GM18858 (cell line): ENCODE measurements at regions not wholly inside any gene's neighbourhood (a gene's known extent, or its start where the extent isn't known, plus 50 kb on each side); places are given as distances from the start of the nearest gene placed in this dataset.
"Not testable (repeated sequence)": the region's sequence is repeated elsewhere in the genome, so short reads cannot be mapped to it uniquely, and the experiment has no call there.

Experiments used
- ATAC-seq: cut with Tn5 transposase; IDR thresholded peaks from one replicate; pipeline ENCODE4 v1.9.1; 2021; ENCODE audit not compliant: unreplicated experiment

- no peak for ATAC-seq
These were observed 267.6 kb upstream of the OR4E1 start for GRCh38 chr14:21940887-21941856.

- ATAC-seq = no peak
These were observed 266.2 kb upstream of the OR4E1 start for GRCh38 chr14:21939836-21940235.

DNA sequence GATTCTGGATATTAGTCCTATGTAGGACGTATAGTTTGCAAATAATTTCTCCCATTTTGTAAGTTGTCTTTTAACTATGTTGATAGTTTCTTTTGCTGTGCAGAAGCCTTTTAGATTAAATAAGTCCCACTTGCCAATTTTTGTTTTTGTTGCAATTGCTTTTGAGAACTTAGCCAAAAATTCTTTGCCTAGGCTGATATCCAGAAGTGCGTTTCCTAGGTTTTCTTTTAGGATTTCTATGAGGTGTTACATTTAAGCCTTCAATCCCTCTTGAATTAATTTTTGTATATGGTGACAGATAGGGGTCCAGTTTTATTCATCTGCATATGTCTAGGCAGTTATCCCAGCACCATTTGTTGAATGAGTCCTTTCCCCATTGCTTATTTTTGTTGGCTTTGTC lies 264.4 kb upstream of the OR4E1 start:
- no peak for ATAC-seq

- ATAC-seq = no peak
These were observed 260.1 kb upstream of the OR4E1 start for GRCh38 chr14:21933681-21934080.

DNA sequence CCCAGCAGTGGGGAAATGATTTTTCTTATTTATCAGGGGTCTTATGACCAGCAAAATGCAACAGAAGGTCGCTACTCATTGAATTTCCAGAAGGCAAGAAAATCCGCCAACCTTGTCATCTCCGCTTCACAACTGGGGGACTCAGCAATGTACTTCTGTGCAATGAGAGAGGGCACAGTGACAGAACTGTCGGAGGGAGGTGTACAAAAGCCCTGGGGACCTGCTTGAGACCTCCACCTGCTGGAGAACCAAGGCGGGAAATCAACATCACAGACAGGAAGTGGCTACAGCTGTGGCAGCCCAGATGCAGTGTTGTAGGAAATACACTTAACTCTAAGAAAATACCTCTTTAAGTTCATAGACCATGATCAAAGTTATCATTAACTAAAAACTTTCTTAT lies 250.9 kb upstream of the OR4E1 start:
- ATAC-seq = peak; percentile 54

- ATAC-seq = no peak
These were observed 250.2 kb upstream of the OR4E1 start for GRCh38 chr14:21923820-21924219.

- ATAC-seq = no peak
These were observed 247.8 kb upstream of the OR4E1 start for GRCh38 chr14:21921453-21921852.

- peak; percentile 65 for ATAC-seq
These were observed 244.2 kb upstream of the OR4E1 start for GRCh38 chr14:21917699-21918436.

DNA sequence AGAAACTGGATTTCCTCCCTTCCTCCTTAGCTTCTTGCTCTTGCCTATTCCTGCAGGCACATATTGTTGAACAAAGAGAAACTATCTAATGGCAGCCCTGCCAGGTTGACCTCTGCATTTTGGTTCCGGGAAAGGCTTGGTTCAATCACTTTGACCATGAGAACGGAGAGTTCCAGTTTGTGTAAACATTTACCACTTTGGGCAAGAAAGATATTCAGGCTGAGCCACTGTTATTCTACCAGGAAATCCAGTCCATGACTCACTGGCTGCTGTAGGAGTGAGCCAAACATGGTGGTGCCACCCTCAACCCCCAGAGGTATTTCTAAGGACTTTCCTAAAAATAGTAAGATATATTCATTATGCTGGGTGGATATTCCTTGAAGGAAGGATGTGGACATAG lies 242.2 kb upstream of the OR4E1 start:
- no peak for ATAC-seq

DNA sequence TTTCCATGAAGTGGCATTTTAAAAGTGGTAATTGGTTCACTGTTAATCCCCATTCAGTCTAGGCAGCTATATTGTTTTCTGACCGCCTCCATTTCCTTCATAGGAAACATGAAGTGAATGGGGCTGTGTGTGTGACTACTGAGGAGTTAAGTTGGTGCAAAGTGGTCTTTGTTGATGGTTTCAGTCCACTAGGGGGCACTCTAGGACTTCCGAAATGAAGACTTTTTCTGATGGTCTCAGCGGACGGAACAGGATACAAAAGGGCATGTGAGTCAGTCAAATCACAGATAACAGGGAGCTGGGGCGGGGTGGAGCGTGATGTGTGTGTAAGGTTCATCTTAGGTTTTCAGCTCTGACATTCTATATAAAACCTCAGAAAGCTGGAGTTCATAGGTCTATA lies 240.1 kb upstream of the OR4E1 start:
- ATAC-seq = no peak

DNA sequence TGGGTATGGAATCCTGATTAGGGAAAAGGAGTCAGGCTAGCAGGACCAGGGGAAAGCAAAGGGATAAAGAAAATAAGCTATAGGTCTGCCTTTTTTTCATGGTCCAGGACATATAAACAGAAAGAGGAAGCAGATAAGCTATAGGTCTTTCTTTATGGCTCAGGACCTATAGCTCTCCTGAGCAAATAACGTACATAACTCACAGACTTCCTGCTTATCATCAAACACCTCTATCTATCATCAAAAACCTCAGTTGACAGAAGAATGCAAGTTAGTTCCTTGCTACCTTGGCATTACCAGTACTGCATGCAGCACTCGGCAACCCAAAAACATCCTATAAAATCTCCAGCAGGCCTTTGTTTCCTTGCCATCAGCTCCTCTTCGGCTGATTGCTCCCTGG lies 238.7 kb upstream of the OR4E1 start:
- ATAC-seq = no peak

DNA sequence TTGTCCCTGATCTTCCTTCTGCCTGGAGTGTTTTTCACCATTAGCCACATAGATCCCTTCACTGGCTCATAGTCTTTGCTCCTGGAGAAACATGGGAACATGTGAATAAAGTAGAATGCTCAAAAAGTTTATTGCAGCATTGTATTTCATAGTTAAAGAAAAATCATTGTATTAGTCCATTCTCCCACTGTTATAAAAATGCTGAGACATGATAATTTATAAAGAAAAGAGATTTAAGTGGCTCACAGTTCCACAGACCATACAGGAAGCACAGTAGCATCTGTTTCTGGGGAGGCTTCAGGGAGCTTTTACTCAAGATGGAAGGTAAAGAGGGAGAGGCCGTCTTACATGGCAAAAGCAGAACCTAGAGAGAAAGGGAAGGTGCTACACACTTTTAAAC lies 238.3 kb upstream of the OR4E1 start:
- no peak for ATAC-seq

GRCh38 chr14:21910260-21910659 lies 236.6 kb upstream of the OR4E1 start:
- no peak for ATAC-seq

GRCh38 chr14:21902561-21903181 lies 229.1 kb upstream of the OR4E1 start:
- no peak for ATAC-seq

DNA sequence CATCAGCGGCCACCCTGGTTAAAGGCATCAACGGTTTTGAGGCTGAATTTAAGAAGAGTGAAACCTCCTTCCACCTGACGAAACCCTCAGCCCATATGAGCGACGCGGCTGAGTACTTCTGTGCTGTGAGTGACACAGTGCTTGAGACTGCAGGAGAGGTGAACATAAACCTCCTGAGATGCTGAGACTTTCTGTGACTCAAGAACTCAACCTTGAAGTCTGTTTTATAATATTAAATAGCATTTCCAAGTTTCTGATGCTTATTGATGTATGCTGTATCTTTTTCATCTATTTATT lies 221.2 kb upstream of the OR4E1 start:
- ATAC-seq = not testable (repeated sequence)

DNA sequence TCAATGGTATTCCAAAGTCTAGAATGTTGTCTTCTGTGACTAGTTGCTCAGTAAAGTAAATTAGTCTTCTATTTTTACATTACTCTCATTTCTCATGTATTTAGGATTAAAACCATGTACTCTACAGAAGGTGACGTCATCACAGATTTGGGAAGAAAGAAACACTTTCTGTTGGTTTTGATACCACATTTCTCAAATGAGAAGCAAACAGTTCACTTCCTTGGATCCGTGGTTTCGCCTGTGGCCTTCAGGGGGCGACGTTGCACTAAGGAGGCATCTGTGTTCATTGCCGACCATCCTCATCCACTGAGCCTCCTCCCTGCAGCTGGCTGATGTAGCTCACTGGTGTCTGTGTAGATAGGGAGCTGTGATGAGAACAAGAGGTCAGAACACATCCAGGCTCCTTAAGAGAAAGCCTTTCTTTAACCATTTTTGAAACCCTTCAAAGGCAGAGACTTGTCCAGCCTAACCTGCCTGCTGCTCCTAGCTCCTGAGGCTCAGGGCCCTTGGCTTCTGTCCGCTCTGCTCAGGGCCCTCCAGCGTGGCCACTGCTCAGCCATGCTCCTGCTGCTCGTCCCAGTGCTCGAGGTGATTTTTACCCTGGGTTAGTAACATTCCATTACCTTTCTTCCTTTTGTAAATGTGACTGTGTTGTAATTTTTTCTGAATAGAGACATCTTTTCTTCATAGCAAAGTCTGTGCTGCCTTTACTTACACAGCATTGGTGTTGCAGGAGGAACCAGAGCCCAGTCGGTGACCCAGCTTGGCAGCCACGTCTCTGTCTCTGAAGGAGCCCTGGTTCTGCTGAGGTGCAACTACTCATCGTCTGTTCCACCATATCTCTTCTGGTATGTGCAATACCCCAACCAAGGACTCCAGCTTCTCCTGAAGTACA lies 220.6 kb upstream of the OR4E1 start:
- ATAC-seq = no peak

DNA sequence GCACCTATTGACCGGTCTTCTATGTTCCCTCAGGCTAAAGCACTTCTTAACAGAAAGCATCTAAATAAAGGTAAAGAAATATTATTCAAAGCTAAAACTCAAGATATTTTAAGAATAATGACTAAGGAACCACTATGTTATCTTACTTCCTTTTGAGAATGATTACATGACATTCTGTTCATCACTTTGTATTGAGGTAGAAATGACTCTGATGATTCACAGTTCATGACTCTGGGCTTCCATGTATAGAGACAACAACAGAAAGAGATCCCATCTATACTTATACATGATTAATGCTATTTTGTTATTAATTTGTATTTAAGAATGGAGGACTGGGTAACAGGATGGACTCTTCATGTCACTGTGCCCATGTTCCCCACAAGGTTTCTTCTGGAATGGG lies 218.3 kb upstream of the OR4E1 start:
- no peak for ATAC-seq

GRCh38 chr14:21884995-21885394 lies 211.4 kb upstream of the OR4E1 start:
- no peak for ATAC-seq

DNA sequence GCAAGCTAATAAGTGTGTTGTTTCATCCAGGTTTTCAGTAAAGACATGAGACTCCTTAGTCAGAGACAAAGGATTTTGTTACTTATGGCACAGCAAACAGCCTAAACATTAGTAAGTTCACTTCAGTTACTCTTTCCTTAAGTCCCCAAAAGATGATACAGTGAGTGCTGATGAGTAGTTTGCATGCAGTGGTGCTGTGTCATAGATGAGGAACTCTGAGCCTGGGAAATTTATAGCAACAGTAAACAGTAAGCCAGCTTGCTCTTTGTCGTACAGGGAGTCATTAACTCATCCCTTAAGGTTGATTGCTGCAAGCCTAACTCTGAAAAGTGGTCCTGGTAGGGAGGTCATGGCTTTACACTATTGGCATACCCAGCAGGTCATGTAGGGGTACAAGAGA lies 208.6 kb upstream of the OR4E1 start:
- no peak for ATAC-seq

DNA sequence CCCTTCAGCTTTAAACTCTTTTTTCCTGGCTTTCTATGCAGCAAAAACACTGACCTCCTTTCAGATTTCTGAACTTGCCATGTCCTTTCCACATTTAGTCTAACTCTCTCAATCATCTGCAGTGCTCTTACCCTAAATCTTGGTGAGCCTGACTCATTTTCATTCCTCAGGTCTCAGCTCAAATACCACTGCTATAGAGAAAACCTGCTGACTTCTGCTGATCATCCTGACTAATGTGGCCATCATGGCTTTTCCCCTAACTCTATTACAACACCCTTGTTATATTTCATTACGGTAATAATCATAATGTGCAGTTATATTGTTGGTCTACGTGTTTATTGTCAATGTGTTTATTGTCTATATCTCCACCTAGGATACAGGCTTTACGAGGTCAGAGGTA lies 207.3 kb upstream of the OR4E1 start:
- ATAC-seq = no peak

DNA sequence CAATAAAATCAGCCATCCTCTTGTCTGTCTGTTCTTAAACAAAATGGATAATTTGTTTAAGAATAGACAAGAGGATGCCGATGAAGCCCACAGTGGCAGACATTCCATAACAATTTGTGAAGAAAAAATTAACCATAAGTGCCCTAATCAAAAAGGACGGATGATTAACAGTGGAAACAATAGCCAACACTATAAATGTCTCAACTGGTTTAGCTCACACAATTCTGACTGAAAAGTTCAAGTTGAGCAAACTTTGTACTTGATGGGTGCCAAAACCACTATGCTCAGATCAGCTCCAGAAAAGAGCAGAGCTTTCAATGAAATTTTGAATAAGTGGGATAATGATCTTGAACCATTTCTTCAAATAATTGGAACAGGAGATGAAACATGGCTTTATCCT lies 202.2 kb upstream of the OR4E1 start:
- no peak for ATAC-seq
